Upper lobe of right lung (tissue), 1 donor: ENCODE measurements at regions not wholly inside any gene's neighbourhood (a gene's known extent, or its start where the extent isn't known, plus 50 kb on each side); places are given as distances from the start of the nearest gene placed in this dataset.

Source experiments
- ATAC-seq: fragments of 200-7000 bp; cut with Tn5 transposase; one replicate; pipeline ENCODE4 v1.9.1; 2020; ENCODE audit warnings: mild to moderate bottlenecking, moderate library complexity
- DNase-seq: peaks from one replicate; pipeline ENCODE4 v3.0.0-alpha.2; 2020
- H3K27ac ChIP-seq: fragments of 200-600 bp; one replicate; pipeline ENCODE4 v1.8.0; 2022
- H3K27me3 ChIP-seq: fragments of 200-600 bp; one replicate; pipeline ENCODE4 v1.8.0; 2022; ENCODE audit warnings: mild to moderate bottlenecking
- H3K36me3 ChIP-seq: fragments of 200-600 bp; one replicate; pipeline ENCODE4 v1.8.0; 2022
- H3K4me1 ChIP-seq: fragments of 200-600 bp; one replicate; pipeline ENCODE4 v1.8.0; 2022
- H3K4me3 ChIP-seq: fragments of 200-600 bp; one replicate; pipeline ENCODE4 v1.8.0; 2022; ENCODE audit warnings: mild to moderate bottlenecking
- H3K9me3 ChIP-seq: fragments of 200-600 bp; one replicate; pipeline ENCODE4 v1.8.0; 2022
- intact Hi-C: fragments of 100-400 bp; cut with DNase I; formaldehyde crosslinking; loops from one replicate; pipeline ENCODE4 v1.11.0; 2022
- TF ChIP-seq, protein P1 (sequence below): fragments of 200-600 bp; IDR thresholded peaks from one replicate; pipeline ENCODE4 v1.8.0; 2022; ENCODE audit warnings: antibody characterized with exemption
- donor health status: DM: no; HTN: yes; CAD: no; lungs with severe emphysema.

DNA sequence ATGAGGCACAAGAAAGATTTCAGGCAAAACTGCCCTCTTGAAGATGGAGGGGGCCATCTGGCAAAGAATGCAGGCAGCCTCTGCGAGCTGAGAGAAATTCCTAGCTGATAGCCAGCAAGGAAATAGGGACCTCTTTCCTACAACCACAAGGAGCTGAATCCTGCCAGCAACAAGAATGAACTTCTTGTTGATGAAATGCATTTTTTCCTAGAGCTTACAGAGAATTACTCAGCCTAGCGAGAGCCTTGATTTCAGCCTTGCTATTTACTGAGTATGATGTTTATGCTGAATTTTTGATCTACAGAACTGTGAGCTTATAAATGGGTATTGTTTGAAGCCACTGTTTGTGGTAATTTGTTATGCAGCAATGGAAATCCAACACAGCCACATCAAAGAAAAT lies 148.5 kb upstream of the NAALADL2 start:
- DNase-seq (no peak), ATAC-seq (no peak)
- H3K27me3 ChIP-seq: no peaks in the 10 kb centered on the region
- intact Hi-C loops: no loop called here
- no peak overlapping the region for H3K27ac ChIP-seq
- H3K36me3 ChIP-seq: no peaks in the 10 kb centered on the region
- H3K9me3 ChIP-seq: no peaks in the 10 kb centered on the region
- no peak overlapping the region for H3K4me3 ChIP-seq
- no peaks in the 10 kb centered on the region for H3K4me1 ChIP-seq
- TF ChIP-seq, protein P1, sequence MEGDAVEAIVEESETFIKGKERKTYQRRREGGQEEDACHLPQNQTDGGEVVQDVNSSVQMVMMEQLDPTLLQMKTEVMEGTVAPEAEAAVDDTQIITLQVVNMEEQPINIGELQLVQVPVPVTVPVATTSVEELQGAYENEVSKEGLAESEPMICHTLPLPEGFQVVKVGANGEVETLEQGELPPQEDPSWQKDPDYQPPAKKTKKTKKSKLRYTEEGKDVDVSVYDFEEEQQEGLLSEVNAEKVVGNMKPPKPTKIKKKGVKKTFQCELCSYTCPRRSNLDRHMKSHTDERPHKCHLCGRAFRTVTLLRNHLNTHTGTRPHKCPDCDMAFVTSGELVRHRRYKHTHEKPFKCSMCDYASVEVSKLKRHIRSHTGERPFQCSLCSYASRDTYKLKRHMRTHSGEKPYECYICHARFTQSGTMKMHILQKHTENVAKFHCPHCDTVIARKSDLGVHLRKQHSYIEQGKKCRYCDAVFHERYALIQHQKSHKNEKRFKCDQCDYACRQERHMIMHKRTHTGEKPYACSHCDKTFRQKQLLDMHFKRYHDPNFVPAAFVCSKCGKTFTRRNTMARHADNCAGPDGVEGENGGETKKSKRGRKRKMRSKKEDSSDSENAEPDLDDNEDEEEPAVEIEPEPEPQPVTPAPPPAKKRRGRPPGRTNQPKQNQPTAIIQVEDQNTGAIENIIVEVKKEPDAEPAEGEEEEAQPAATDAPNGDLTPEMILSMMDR: no peak

DNA sequence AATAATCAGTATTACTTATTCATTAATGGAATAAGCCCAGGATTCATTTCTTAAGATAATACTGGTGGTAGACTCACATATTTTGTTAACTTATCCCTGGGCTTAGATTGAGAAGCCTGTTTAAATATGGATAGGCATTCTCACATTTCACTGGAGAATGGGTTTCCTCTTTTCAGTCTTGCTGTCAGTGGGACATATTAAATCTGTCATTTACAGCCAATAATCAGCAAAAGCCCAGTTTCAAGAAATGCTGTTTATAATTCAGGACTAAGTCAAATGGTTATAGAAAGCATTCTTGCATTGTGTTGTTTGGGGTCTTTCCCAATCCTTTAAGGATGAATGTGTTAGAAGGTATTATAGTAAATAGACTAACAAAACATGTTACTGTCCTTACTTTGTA lies 143.7 kb upstream of the NAALADL2 start:
- ATAC-seq: no peak
- intact Hi-C loops: no loop called here
- no peaks in the 10 kb centered on the region for H3K27me3 ChIP-seq
- H3K9me3 ChIP-seq: no peaks in the 10 kb centered on the region
- H3K4me1 ChIP-seq: no peaks in the 10 kb centered on the region
- no peak for DNase-seq
- H3K27ac ChIP-seq: no peak overlapping the region
- H3K4me3 ChIP-seq: no peak overlapping the region
- TF ChIP-seq, protein P1: no peak
- no peaks in the 10 kb centered on the region for H3K36me3 ChIP-seq

DNA sequence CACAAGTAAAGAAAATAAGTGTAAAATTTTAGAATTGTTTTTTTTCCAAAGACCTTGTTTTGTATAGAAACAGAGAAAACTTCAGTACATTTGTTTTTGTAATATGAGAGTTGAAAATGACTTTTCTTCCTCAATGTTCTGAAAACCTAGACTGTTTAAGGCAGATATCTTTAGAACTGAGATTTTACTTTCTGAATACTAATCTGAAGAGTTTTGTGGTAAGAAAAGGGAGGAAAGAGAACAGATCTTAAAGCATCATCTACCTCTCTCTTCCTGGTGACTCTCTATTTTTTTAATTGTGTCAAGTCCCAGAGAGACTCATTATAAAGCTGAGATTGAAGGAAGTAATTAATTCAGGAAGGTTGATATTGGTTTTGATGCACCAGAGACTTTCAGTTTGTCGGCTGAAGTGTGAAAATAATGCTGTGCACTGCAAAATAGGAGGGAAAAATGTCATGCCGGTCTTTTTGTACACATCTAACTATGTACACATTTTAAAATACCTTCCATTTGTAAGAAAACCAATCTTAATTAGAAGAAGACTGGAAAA lies 142.1 kb upstream of the NAALADL2 start:
- Histone ChIP-seq H3K27ac (no peak overlapping the region), H3K4me3 (no peak overlapping the region), H3K36me3 (no peaks in the 10 kb centered on the region), H3K27me3 (no peaks in the 10 kb centered on the region), H3K9me3 (no peaks in the 10 kb centered on the region), H3K4me1 (no peaks in the 10 kb centered on the region)
- ATAC-seq (no peak), DNase-seq (no peak)
- TF ChIP-seq, protein P1: no peak
- intact Hi-C loops: no loop called here

DNA sequence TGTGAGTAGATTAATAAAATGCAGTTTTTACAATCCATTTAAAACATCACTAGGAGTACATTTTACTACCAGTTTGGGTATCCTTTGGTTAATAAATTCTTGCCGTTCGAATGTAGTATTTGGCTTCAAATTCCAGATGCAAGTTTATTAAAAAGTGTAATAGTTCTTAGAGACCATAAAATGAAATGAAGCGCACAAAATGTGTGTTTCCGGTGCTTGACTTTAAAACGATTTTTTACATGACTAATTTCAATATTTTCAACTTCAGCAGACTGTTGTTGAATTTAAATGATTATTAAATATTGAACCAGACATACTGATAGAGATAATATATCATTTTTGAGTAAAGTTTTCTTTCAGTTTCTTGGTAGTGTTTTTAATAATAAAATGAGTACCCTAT lies 138.4 kb upstream of the NAALADL2 start:
- intact Hi-C loops: no loop called here
- ATAC-seq (no peak), DNase-seq (no peak)
- Histone ChIP-seq H3K9me3 (no peaks in the 10 kb centered on the region), H3K27me3 (no peaks in the 10 kb centered on the region), H3K27ac (no peak overlapping the region), H3K36me3 (no peaks in the 10 kb centered on the region), H3K4me1 (no peaks in the 10 kb centered on the region), H3K4me3 (no peak overlapping the region)
- TF ChIP-seq, protein P1: no peak

DNA sequence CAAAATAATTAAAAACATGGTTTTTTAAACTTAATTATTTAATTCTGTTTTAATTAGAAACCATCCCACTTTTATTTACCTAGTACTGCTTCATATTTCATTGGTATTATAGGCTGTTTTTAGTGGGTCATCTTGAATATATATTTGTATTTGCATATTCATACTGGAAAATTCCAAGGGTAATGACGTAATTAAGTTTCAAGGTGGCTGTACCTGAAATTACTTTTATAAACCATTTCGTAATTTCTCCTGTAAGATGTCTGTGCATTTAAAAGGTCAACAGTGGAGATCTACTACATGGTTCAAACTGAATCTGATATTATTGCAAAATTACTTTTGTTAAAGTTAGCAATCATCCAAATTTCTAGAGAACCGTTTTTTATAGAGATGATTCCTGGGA lies 133.8 kb upstream of the NAALADL2 start:
- Histone ChIP-seq H3K27ac (no peak overlapping the region), H3K9me3 (no peaks in the 10 kb centered on the region), H3K4me3 (no peak overlapping the region), H3K4me1 (no peaks in the 10 kb centered on the region), H3K27me3 (no peaks in the 10 kb centered on the region), H3K36me3 (no peaks in the 10 kb centered on the region)
- ATAC-seq (no peak), DNase-seq (no peak)
- intact Hi-C loops: no loop called here
- TF ChIP-seq, protein P1: no peak

DNA sequence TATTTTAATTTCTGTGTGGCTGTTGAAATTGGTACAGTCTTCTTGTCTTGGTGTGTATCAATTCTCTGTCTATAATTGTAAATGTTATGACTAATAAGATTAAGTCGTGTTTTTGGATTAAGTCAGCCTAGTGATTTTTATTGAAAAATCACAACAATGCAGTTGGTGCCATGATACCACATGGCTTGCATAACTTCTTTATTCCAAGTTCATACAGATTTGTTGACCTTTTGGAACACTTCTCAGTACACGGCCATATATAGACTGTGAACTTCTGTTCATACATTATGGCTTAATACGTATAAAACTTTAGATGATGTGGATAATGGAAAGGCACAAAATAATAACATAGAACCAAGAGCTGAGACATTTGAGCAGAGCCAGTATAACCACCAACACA lies 121.2 kb upstream of the NAALADL2 start:
- H3K9me3 ChIP-seq: no peaks in the 10 kb centered on the region
- TF ChIP-seq, protein P1: no peak
- no peaks in the 10 kb centered on the region for H3K4me1 ChIP-seq
- H3K27me3 ChIP-seq: no peaks in the 10 kb centered on the region
- H3K4me3 ChIP-seq: no peak overlapping the region
- intact Hi-C loops: no loop called here
- DNase-seq: no peak
- no peak for ATAC-seq
- H3K27ac ChIP-seq: no peak overlapping the region
- no peaks in the 10 kb centered on the region for H3K36me3 ChIP-seq
